ENCODE measurements at regions not wholly inside any gene's neighbourhood (a gene's known extent, or its start where the extent isn't known, plus 50 kb on each side); places are given as distances from the start of the nearest gene placed in this dataset.
"Not testable (repeated sequence)": the region's sequence is repeated elsewhere in the genome, so short reads cannot be mapped to it uniquely, and the experiment has no call there.

DNA sequence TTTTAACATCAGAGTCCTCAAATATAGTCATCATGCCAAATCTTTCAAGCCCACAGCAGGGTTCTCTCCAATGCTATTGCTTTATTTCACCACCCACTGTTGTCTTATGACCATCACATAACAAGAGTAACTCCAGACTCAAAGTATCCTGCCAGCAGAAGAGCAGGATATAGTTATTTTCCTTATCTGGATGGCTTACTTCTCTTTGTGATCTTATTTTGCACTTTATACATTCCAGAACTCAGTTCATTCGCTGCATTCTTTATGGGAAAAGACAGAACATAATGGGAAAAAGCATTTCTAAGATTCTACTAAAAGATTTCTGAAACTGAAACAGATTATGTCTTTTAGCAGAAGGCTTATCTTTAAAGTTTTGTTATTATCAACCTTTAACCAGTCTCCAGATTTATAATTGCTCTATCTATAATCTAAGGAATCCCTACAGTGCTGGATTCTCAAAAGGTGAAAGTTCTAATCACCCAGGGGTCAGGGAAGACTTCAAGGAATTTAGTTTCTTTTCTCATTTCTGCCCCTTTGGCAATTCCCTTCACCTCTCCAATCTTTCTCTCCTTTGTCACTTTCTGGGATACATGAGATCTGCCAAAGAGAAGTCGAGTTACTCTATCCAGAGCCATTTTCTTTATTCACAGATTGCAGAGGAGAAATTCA, 190.4 kb downstream of the TPBG start:
- Histone ChIP-seq H3K9me3 (peaks cover 0 to 6% (median 0%) of the 10 kb centered on the region in 11 donors), H3K4me1 (no peaks in the 10 kb centered on the region), H3K36me3 (no peaks in the 10 kb centered on the region), H3K4me3 (no peak overlapping the region), H3K27ac (no peak overlapping the region), H3K27me3 (no peaks in the 10 kb centered on the region)
- intact Hi-C loops (cut with DNase I): no loop called here
- ATAC-seq (no peak), DNase-seq (no peak)
- WGBS, 2 donors: 46 to 56% methylated on average over 2 of the region's 2 CpGs
- TF ChIP-seq, protein P1, sequence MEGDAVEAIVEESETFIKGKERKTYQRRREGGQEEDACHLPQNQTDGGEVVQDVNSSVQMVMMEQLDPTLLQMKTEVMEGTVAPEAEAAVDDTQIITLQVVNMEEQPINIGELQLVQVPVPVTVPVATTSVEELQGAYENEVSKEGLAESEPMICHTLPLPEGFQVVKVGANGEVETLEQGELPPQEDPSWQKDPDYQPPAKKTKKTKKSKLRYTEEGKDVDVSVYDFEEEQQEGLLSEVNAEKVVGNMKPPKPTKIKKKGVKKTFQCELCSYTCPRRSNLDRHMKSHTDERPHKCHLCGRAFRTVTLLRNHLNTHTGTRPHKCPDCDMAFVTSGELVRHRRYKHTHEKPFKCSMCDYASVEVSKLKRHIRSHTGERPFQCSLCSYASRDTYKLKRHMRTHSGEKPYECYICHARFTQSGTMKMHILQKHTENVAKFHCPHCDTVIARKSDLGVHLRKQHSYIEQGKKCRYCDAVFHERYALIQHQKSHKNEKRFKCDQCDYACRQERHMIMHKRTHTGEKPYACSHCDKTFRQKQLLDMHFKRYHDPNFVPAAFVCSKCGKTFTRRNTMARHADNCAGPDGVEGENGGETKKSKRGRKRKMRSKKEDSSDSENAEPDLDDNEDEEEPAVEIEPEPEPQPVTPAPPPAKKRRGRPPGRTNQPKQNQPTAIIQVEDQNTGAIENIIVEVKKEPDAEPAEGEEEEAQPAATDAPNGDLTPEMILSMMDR (IDR thresholded peaks at IDR 0.05): no peak

DNA sequence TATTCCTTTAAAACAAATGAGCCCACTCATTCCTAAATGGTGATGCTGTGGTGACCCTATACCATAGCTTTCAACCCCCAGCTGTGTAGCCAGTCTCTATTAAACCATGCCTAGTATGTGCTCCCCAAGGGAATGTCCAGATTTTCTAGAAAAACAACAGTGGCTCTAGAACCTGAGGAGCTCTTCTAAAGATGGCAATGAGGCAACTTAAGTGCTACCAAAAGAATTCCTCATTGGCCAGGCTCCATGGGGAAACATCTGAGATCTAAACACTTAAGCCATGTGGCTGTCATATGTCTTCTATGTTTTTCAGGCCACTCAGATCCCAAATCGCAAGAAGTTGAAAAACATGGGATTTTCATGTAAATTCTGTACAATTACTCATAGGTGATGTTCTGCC, 191.0 kb downstream of the TPBG start:
- 89 to 92% methylated on average over 1 of the region's 1 CpG for WGBS, 2 donors
- TF ChIP-seq, protein P1 (IDR thresholded peaks at IDR 0.05): no peak
- intact Hi-C loops (cut with DNase I): no loop called here

DNA sequence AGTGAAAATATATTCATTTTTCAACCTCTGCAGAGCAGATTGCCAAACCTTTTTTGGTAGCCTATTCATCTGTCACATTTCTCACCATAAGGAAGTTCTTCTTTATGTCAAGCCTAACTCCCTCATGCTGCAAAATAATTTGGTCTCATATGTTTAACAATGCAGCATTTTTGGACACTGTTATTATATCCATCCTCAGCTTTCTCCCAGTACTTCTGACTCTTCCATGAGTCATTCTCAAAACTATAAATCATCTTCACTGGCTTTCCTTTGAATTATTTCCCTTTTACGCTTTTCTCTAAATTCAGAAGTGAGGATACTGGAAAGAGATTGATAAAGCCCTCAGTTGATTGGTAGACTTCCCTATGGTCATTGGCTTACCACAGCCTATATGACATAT, 192.2 kb downstream of the TPBG start:
- WGBS, 2 donors: 78 to 94% methylated on average over 1 of the region's 1 CpG

More for the DNA sequence above, 191.0 kb downstream of the TPBG start:
- peaks cover 0 to 6% (median 0%) of the 10 kb centered on the region in 11 donors for H3K9me3 ChIP-seq
- H3K4me1 ChIP-seq: no peaks in the 10 kb centered on the region
- no peaks in the 10 kb centered on the region for H3K27me3 ChIP-seq
- ATAC-seq (no peak), DNase-seq (no peak)
- H3K4me3 ChIP-seq: no peak overlapping the region
- no peak overlapping the region for H3K27ac ChIP-seq
- H3K36me3 ChIP-seq: no peaks in the 10 kb centered on the region

DNA sequence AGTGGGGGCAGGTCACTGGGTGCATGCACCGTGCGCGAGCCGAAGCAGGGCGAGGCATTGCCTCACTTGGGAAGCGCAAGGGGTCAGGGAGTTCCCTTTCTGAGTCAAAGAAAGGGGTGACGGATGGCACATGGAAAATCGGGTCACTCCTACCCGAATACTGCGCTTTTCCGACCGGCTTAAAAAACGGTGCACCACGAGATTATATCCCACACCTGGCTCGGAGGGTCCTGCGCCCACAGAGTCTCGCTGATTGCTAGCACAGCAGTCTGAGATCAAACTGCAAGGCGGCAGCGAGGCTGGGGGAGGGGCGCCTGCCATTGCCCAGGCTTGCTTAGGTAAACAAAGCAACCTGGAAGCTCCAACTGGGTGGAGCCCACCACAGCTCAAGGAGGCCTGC, 194.9 kb downstream of the TPBG start:
- H3K4me3 ChIP-seq; DNase-seq; H3K9me3 ChIP-seq; H3K36me3 ChIP-seq; H3K4me1 ChIP-seq; intact Hi-C loops (cut with DNase I); ATAC-seq; H3K27me3 ChIP-seq; H3K27ac ChIP-seq: not testable (repeated sequence)
- WGBS, 2 donors: 82 to 89% methylated on average over 20 of the region's 20 CpGs

More for the DNA sequence above, 192.2 kb downstream of the TPBG start:
- Histone ChIP-seq H3K4me1 (no peaks in the 10 kb centered on the region), H3K27me3 (no peaks in the 10 kb centered on the region), H3K4me3 (no peak overlapping the region), H3K9me3 (no peaks in the 10 kb centered on the region), H3K27ac (no peak overlapping the region), H3K36me3 (no peaks in the 10 kb centered on the region)
- intact Hi-C loops (cut with DNase I): no loop called here
- DNase-seq: no peak
- TF ChIP-seq, protein P1 (IDR thresholded peaks at IDR 0.05): no peak
- no peak for ATAC-seq

DNA sequence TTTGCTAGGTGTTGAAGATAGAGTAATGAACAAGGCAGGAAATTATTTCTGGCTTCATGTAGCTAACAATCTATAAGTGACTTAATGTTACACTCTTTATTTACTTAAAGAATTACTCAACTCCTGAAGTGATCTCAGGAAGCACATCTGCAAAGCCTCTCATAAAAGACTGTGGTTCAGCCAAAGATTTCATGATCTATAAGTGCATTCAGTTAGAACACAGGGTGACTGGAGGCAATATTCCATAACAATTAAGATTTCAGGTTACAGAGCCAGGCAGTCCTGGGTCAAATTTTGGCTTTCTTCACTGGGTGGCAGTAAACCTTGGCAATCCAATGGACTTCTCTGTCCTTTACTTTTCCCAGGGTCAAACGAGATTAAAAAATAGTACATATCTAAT, 204.0 kb downstream of the TPBG start:
- Histone ChIP-seq H3K4me1 (no peaks in the 10 kb centered on the region), H3K27ac (no peak overlapping the region), H3K9me3 (no peaks in the 10 kb centered on the region), H3K4me3 (no peak overlapping the region), H3K27me3 (no peaks in the 10 kb centered on the region), H3K36me3 (no peaks in the 10 kb centered on the region)
- no peak for ATAC-seq
- TF ChIP-seq, protein P1 (IDR thresholded peaks at IDR 0.05): no peak
- no peak for DNase-seq
- intact Hi-C loops (cut with DNase I): no loop called here
- 48 to 55% methylated on average over 1 of the region's 1 CpG for WGBS, 2 donors

All from heart right ventricle (tissue), 16 donors.